ENCODE measurements at regions not wholly inside any gene's neighbourhood (a gene's known extent, or its start where the extent isn't known, plus 50 kb on each side); places are given as distances from the start of the nearest gene placed in this dataset.

- no peak for DNase-seq (ENCODE audit: low spot score)
- peak; percentile 66 for ATAC-seq (ENCODE audit: low FRiP score)
- no peak for TF ChIP-seq CTCF (IDR thresholded peaks at IDR 0.05)
Measured at GRCh38 chr3:24595796-24596195, 101.1 kb upstream of the THRB start.

GRCh38 chr3:24596626-24597025 lies 102.0 kb upstream of the THRB start:
- no peak for TF ChIP-seq CTCF (IDR thresholded peaks at IDR 0.05)
- ATAC-seq (ENCODE audit: low FRiP score) (no peak), DNase-seq (ENCODE audit: low spot score) (no peak)

- no peak for DNase-seq (ENCODE audit: low spot score)
- no peak for TF ChIP-seq CTCF (IDR thresholded peaks at IDR 0.05)
- ATAC-seq (ENCODE audit: low FRiP score) = peak; percentile 38
Measured at GRCh38 chr3:24598695-24599470, 104.2 kb upstream of the THRB start.

GRCh38 chr3:24601066-24601939 lies 106.7 kb upstream of the THRB start:
- DNase-seq (ENCODE audit: low spot score) = no peak
- no peak for ATAC-seq (ENCODE audit: low FRiP score)
- TF ChIP-seq CTCF (IDR thresholded peaks at IDR 0.05) = no peak

GRCh38 chr3:24604215-24604614 lies 109.6 kb upstream of the THRB start:
- no peak for ATAC-seq (ENCODE audit: low FRiP score)
- DNase-seq (ENCODE audit: low spot score) = no peak
- no peak for TF ChIP-seq CTCF (IDR thresholded peaks at IDR 0.05)

GRCh38 chr3:24605511-24606028 lies 110.9 kb upstream of the THRB start:
- no peak for ATAC-seq (ENCODE audit: low FRiP score)
- no peak for DNase-seq (ENCODE audit: low spot score)
- no peak for TF ChIP-seq CTCF (IDR thresholded peaks at IDR 0.05)

Measured in omental fat pad (tissue), 3 donors.